ENCODE measurements at regions not wholly inside any gene's neighbourhood (a gene's known extent, or its start where the extent isn't known, plus 50 kb on each side); places are given as distances from the start of the nearest gene placed in this dataset.

DNA sequence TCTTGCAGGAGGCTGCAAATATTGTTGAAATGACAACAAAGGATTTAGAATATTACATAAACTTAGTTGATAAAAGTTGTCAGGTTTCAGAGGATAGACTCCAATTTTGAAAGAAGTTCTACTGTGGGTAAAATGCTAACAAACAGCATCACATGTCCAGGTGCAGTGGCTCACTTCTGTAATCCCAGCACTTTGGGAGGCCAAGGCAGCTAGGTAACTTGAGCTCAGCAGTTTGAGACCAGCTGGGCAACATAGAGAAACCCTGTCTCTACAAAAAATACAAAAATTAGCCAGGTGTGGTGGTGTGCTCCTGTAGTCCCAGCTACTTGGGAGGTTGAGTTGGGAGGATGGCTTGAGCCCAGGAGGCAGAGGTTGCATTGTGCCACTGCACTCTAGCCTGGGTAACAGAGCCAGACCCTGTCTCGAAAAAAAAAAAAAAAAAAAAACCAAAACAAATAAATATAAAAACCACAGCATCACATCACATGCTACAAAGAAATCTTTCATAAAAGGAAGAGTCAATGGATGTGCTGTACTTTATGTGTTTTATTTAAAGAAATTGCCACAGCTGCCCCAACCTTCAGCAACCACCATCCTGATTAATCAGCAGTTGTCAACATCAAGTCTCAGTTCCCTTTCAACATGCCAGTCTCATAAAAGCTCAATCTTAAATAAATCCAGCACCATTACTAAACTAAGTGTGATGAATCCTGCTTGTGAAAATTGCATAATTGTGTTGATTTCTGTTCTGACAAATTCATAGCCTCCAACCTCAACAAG, 83.2 kb upstream of the MBL2 start:
- no peak for DNase-seq (ENCODE audit: missing footprints)
- intact Hi-C loops (cut with DNase I), result no loop called here
- no peak for ATAC-seq

DNA sequence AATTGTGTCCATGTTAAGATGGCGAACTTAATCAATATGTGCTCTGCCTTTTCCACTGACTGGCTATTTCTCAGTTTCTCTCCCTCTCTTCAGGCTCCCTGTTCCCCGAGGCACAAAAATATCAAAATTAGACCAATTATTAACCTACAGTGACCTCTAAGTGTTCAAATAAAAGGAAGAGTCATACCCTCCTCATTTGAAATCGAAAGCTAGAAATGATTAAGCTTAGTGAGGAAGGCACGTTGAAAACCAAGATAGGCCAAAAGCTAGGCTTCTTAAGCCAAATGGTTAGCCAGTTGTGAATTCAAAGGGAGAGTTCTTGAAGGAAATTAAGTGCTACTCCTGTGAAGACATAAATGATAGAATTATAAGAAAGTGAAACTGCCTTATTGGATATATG, 81.1 kb upstream of the MBL2 start:
- DNase-seq (ENCODE audit: missing footprints) (no peak), ATAC-seq (no peak)
- intact Hi-C loops (cut with DNase I), result no loop called here

DNA sequence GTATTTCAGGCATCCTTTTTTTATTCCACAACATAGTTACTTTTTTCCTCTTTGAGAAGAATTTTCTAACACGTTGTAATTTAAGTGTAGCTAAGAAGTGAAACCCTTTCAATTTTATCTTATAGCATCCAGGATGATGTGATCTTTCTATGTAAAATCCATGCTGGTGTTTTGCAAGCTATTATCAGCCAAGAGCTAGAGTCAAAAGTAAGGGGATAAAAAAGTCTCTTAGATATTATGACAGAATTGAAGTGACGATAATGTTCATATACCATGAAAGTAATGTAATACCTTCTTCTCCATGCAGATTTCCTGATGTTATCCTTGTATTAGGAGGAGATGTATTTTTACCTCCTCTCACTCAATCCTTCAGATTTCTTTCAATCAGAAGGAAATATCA, 64.2 kb upstream of the MBL2 start:
- intact Hi-C loops (cut with DNase I), result no loop called here
- DNase-seq (ENCODE audit: missing footprints), result no peak
- ATAC-seq, result no peak
